HG03575 (cell line): ENCODE measurements at regions not wholly inside any gene's neighbourhood (a gene's known extent, or its start where the extent isn't known, plus 50 kb on each side); places are given as distances from the start of the nearest gene placed in this dataset.
A peak's percentile ranks its signal among the peaks of the same experiment; 100 is the strongest.
"Not testable (repeated sequence)": the region's sequence is repeated elsewhere in the genome, so short reads cannot be mapped to it uniquely, and the experiment has no call there.

ENCODE experiments used
- ATAC-seq: cut with Tn5 transposase; IDR thresholded peaks from one replicate; pipeline ENCODE4 v1.9.1; 2021; ENCODE audit not compliant: unreplicated experiment, insufficient number of reproducible peaks, low FRiP score; ENCODE audit errors: extremely low read depth

GRCh38 chr15:20680257-20680815 is 138.7 kb upstream of the GOLGA6L6 start:
- ATAC-seq: not testable (repeated sequence)

GRCh38 chr15:20672470-20672869 is 130.9 kb upstream of the GOLGA6L6 start:
- ATAC-seq: no peak

GRCh38 chr15:20671675-20672074 is 130.1 kb upstream of the GOLGA6L6 start:
- no peak for ATAC-seq

GRCh38 chr15:20666410-20666809 is 124.8 kb upstream of the GOLGA6L6 start:
- ATAC-seq: not testable (repeated sequence)

- no peak for ATAC-seq
Measured at GRCh38 chr15:20665653-20666052, 124.1 kb upstream of the GOLGA6L6 start.

GRCh38 chr15:20659265-20659664 is 117.7 kb upstream of the GOLGA6L6 start:
- no peak for ATAC-seq

GRCh38 chr15:20658024-20658423 is 116.4 kb upstream of the GOLGA6L6 start:
- no peak for ATAC-seq

GRCh38 chr15:20657084-20657483 is 115.5 kb upstream of the GOLGA6L6 start:
- no peak for ATAC-seq

GRCh38 chr15:20652914-20653313 is 111.3 kb upstream of the GOLGA6L6 start:
- ATAC-seq: no peak

GRCh38 chr15:20648402-20648975 is 106.9 kb upstream of the GOLGA6L6 start:
- not testable (repeated sequence) for ATAC-seq

- no peak for ATAC-seq
Measured at GRCh38 chr15:20646529-20647142, 105.0 kb upstream of the GOLGA6L6 start.

- peak; percentile 39 for ATAC-seq
Measured at GRCh38 chr15:20645956-20646355, 104.4 kb upstream of the GOLGA6L6 start.

GRCh38 chr15:20644896-20645295 is 103.3 kb upstream of the GOLGA6L6 start:
- ATAC-seq: no peak

GRCh38 chr15:20643829-20644425 is 102.3 kb upstream of the GOLGA6L6 start:
- ATAC-seq: no peak

GRCh38 chr15:20643024-20643770 is 101.6 kb upstream of the GOLGA6L6 start:
- no peak for ATAC-seq

GRCh38 chr15:20642054-20642767 is 100.6 kb upstream of the GOLGA6L6 start:
- no peak for ATAC-seq

GRCh38 chr15:20640427-20640826 is 98.8 kb upstream of the GOLGA6L6 start:
- not testable (repeated sequence) for ATAC-seq

GRCh38 chr15:20639224-20639623 is 97.6 kb upstream of the GOLGA6L6 start:
- ATAC-seq: not testable (repeated sequence)

GRCh38 chr15:20637499-20637898 is 95.9 kb upstream of the GOLGA6L6 start:
- not testable (repeated sequence) for ATAC-seq
